ENCODE measurements at regions not wholly inside any gene's neighbourhood (a gene's known extent, or its start where the extent isn't known, plus 50 kb on each side); places are given as distances from the start of the nearest gene placed in this dataset.

DNA sequence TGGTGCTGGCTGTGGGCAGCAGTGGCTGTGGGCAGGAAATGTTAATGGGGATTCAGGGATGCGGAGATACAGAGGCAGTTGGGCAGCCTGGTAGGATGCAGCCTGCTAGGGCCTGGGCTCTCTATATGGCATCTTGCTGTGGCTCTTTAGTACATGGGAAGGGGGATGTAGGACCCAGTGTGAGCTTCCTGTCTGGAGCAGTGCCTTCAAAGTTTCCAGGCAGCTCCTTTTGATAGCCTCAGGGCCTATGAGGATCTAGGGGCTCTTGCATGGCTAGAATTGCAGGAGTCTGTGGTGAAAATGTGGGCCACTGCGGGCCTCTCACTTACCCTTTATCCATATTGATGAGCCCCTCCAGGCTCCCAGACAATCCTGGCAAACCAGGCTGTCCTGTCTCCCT lies 213.2 kb upstream of the SNX19 start:
- no peaks in the 10 kb centered on the region for H4K20me1 ChIP-seq (ENCODE audit: insufficient read depth, low read length)
- H3K27ac ChIP-seq (ENCODE audit: low read depth, low read length, poor library complexity, severe bottlenecking) = no peak overlapping the region

DNA sequence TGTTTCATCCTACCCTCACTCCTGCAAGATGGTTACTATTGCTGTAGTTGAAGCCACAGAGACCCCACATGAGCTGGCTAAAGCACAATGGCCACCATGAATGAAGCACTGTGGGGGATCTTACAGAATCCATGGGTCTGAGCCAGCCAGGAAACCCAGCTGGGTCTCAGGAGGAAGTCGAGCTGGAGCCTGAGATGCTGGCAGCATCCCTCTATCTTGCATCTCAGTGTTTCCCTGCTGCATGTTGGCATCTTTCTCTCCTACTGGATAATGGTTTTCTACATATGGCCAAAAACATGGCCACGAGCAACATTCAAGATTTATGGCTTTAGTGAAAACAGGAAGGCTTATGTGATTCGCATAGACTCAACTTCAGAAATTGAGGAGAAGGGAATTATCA lies 219.3 kb upstream of the SNX19 start:
- no peak for TF ChIP-seq EZH2 (IDR thresholded peaks at IDR 0.05; ENCODE audit: borderline replicate concordance, low read length)
- TF ChIP-seq, protein P1, sequence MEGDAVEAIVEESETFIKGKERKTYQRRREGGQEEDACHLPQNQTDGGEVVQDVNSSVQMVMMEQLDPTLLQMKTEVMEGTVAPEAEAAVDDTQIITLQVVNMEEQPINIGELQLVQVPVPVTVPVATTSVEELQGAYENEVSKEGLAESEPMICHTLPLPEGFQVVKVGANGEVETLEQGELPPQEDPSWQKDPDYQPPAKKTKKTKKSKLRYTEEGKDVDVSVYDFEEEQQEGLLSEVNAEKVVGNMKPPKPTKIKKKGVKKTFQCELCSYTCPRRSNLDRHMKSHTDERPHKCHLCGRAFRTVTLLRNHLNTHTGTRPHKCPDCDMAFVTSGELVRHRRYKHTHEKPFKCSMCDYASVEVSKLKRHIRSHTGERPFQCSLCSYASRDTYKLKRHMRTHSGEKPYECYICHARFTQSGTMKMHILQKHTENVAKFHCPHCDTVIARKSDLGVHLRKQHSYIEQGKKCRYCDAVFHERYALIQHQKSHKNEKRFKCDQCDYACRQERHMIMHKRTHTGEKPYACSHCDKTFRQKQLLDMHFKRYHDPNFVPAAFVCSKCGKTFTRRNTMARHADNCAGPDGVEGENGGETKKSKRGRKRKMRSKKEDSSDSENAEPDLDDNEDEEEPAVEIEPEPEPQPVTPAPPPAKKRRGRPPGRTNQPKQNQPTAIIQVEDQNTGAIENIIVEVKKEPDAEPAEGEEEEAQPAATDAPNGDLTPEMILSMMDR (IDR thresholded peaks at IDR 0.05; ENCODE audit: low read length) = no peak
- H3K4me1 ChIP-seq (ENCODE audit: insufficient read depth, low read length, severe bottlenecking) = no peaks in the 10 kb centered on the region
- no peaks in the 10 kb centered on the region for H3K79me2 ChIP-seq (ENCODE audit: insufficient read depth, low read length)
- H3K4me2 ChIP-seq (ENCODE audit: low read length) = no peak overlapping the region
- H3K4me3 ChIP-seq (ENCODE audit: low read depth, low read length, poor library complexity, severe bottlenecking) = no peak overlapping the region
- no peaks in the 10 kb centered on the region for H3K9me2 ChIP-seq (ENCODE audit: low read depth, low read length)
- no peaks in the 10 kb centered on the region for H3K36me3 ChIP-seq (ENCODE audit: insufficient read depth, low read length)
- no peak overlapping the region for H3K27ac ChIP-seq (ENCODE audit: low read depth, low read length, poor library complexity, severe bottlenecking)
- no peaks in the 10 kb centered on the region for H4K20me1 ChIP-seq (ENCODE audit: insufficient read depth, low read length)
- H2AFZ ChIP-seq (ENCODE audit: low read length) = no peak overlapping the region
- H3K9me3 ChIP-seq (ENCODE audit: low read length) = no peaks in the 10 kb centered on the region
- H3F3A ChIP-seq (ENCODE audit: insufficient read depth, low read length) = no peaks in the 10 kb centered on the region
- H3K27me3 ChIP-seq (ENCODE audit: insufficient read depth, low read length) = no peaks in the 10 kb centered on the region
- H3K9ac ChIP-seq (ENCODE audit: low read length) = no peak overlapping the region

More for the DNA sequence above, 213.2 kb upstream of the SNX19 start:
- no peaks in the 10 kb centered on the region for H3K9me3 ChIP-seq (ENCODE audit: low read length)
- H3K79me2 ChIP-seq (ENCODE audit: insufficient read depth, low read length) = no peaks in the 10 kb centered on the region
- no peak overlapping the region for H3K4me3 ChIP-seq (ENCODE audit: low read depth, low read length, poor library complexity, severe bottlenecking)
- no peaks in the 10 kb centered on the region for H3K27me3 ChIP-seq (ENCODE audit: insufficient read depth, low read length)
- H3K4me1 ChIP-seq (ENCODE audit: insufficient read depth, low read length, severe bottlenecking) = no peaks in the 10 kb centered on the region
- no peak overlapping the region for H3K4me2 ChIP-seq (ENCODE audit: low read length)
- no peak for TF ChIP-seq EZH2 (IDR thresholded peaks at IDR 0.05; ENCODE audit: borderline replicate concordance, low read length)
- TF ChIP-seq, protein P1 (IDR thresholded peaks at IDR 0.05; ENCODE audit: low read length) = no peak
- no peaks in the 10 kb centered on the region for H3K36me3 ChIP-seq (ENCODE audit: insufficient read depth, low read length)
- H3K9me2 ChIP-seq (ENCODE audit: low read depth, low read length) = no peaks in the 10 kb centered on the region
- H3K9ac ChIP-seq (ENCODE audit: low read length) = no peak overlapping the region
- H3F3A ChIP-seq (ENCODE audit: insufficient read depth, low read length) = no peaks in the 10 kb centered on the region
- H2AFZ ChIP-seq (ENCODE audit: low read length) = no peak overlapping the region

DNA sequence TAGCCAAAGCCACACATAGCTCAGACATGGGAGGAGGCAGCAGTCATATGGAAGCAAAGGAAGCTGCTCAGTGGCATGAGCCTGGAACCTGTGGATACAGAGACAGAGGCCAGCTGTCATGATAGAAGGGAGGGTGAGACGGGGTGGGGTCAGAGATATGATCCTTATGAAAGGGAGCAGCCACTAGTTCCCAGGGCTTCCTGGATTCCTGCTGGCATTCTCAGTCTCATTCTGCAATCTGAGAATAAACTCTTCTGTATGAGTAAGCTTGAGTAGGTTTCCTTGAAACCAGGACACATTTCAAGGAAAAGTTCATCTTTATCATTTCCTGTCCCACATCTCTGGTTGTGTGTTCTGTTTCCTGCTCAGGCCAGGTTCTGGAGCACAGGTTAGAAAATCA lies 220.2 kb upstream of the SNX19 start:
- Histone ChIP-seq H3K4me3 (ENCODE audit: low read depth, low read length, poor library complexity, severe bottlenecking) (no peak overlapping the region), H3F3A (ENCODE audit: insufficient read depth, low read length) (no peaks in the 10 kb centered on the region), H3K9me2 (ENCODE audit: low read depth, low read length) (no peaks in the 10 kb centered on the region), H2AFZ (ENCODE audit: low read length) (no peak overlapping the region), H3K27ac (ENCODE audit: low read depth, low read length, poor library complexity, severe bottlenecking) (no peak overlapping the region), H3K4me1 (ENCODE audit: insufficient read depth, low read length, severe bottlenecking) (no peaks in the 10 kb centered on the region), H3K27me3 (ENCODE audit: insufficient read depth, low read length) (no peaks in the 10 kb centered on the region), H3K36me3 (ENCODE audit: insufficient read depth, low read length) (no peaks in the 10 kb centered on the region), H3K9ac (ENCODE audit: low read length) (no peak overlapping the region), H3K4me2 (ENCODE audit: low read length) (no peak overlapping the region), H3K9me3 (ENCODE audit: low read length) (no peaks in the 10 kb centered on the region), H4K20me1 (ENCODE audit: insufficient read depth, low read length) (no peaks in the 10 kb centered on the region), H3K79me2 (ENCODE audit: insufficient read depth, low read length) (no peaks in the 10 kb centered on the region)
- TF ChIP-seq, protein P1 (IDR thresholded peaks at IDR 0.05; ENCODE audit: low read length) = no peak
- TF ChIP-seq EZH2 (IDR thresholded peaks at IDR 0.05; ENCODE audit: borderline replicate concordance, low read length) = no peak

All from OCI-LY1 (cell line).